ENCODE measurements at regions not wholly inside any gene's neighbourhood (a gene's known extent, or its start where the extent isn't known, plus 50 kb on each side); places are given as distances from the start of the nearest gene placed in this dataset.

GRCh38 chr5:174789596-174789995, 65.2 kb downstream of the MSX2 start:
- no peak for TF ChIP-seq CTCF (conservative IDR thresholded peaks at IDR 0.05; ENCODE audit: low read depth, low read length)
- no peak for TF ChIP-seq EZH2 (IDR thresholded peaks at IDR 0.05; ENCODE audit: borderline replicate concordance, low read depth, low read length, poor library complexity, severe bottlenecking)

Measured in A673 (cell line).